ENCODE measurements at regions not wholly inside any gene's neighbourhood (a gene's known extent, or its start where the extent isn't known, plus 50 kb on each side); places are given as distances from the start of the nearest gene placed in this dataset.
"Not testable (repeated sequence)": the region's sequence is repeated elsewhere in the genome, so short reads cannot be mapped to it uniquely, and the experiment has no call there.

DNA sequence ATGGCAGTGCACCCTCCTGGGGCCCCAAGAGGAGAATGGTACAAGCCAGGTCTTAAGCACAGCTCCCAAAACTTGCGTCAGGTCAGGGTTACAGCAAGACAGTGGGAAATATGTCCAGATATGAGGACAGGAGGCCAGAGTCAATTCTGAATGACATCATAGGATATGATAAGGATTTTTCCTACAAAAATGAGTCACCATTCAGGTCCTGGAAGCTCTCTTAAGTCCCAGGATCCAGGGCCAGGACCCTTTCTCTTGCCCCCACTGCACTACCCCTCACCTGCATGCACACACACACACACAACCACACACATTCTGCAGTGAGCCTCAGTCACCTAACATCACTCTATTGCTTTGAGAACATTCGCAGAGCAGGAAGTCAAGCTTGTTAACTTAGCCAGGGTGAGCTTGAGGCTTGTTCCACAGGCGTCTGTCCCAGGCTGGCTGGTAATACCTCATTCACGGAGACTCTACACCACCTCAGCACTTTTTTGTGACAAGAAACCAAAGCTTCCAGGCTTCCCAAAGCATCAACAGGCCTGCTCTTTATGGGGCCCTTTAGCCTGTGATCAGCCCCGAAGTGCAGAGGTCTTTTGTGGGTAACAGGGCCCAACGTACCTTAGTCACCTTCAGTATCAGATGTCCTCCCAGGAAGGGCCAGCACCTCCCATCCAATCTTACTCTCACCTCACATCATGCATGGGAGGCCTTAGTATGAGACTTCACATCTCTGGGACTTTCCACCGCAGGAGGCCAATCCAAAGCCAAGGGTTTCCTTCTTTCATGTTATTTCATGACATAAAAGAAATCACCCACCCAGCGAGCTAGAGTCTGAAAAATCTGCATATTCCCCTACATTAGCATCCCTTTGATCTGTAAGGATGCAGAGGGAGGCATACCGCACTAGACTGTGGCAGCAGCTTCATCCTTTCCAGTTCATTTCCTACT, 74.0 kb upstream of the LIPC start:
- 89 to 92% methylated on average over 9 of the region's 9 CpGs for WGBS, 2 donors
- intact Hi-C loops (cut with DNase I; ENCODE audit: low total_unique reads), result no loop called here
- no peak for DNase-seq (ENCODE audit: low spot score in 2 of 2)
- TF ChIP-seq POLR2A (IDR thresholded peaks at IDR 0.05), result no peak
- TF ChIP-seq, protein P1, sequence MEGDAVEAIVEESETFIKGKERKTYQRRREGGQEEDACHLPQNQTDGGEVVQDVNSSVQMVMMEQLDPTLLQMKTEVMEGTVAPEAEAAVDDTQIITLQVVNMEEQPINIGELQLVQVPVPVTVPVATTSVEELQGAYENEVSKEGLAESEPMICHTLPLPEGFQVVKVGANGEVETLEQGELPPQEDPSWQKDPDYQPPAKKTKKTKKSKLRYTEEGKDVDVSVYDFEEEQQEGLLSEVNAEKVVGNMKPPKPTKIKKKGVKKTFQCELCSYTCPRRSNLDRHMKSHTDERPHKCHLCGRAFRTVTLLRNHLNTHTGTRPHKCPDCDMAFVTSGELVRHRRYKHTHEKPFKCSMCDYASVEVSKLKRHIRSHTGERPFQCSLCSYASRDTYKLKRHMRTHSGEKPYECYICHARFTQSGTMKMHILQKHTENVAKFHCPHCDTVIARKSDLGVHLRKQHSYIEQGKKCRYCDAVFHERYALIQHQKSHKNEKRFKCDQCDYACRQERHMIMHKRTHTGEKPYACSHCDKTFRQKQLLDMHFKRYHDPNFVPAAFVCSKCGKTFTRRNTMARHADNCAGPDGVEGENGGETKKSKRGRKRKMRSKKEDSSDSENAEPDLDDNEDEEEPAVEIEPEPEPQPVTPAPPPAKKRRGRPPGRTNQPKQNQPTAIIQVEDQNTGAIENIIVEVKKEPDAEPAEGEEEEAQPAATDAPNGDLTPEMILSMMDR (IDR thresholded peaks at IDR 0.05), result no peak
- no peak overlapping the region for H3K4me3 ChIP-seq (ENCODE audit: low read depth, poor library complexity, severe bottlenecking)

DNA sequence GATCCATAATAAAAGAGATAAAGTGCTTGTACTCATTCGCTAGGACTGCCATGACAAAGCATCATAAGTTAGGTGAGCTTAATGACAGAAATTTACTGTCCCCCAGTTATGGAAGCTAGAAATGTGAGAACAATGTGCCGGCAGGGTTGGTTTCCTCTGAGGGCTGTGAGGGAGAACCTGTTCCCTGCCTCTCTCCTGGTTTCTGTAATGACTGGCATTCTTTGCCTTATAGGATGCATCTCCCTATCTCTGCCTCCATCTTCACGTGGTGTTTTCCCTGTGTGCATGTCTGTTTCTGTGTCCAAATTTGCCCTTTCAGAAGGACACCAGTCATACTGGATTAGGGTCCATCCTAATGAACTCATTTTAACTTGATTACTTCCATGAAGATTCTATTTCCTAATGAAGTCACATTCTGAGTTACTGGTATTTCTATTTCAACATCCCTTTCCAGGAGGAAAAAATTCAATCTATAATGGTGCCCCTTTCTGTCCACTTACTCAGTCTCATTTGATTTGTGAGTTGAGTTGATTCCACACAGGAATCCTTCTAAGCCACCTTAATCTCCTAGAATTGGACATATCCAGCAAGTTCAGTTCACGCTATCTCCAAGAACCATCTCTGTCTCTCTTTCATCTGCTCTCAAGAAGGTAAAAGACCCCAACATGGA, 71.2 kb upstream of the LIPC start:
- DNase-seq (ENCODE audit: low spot score in 2 of 2), result no peak
- TF ChIP-seq, protein P1 (IDR thresholded peaks at IDR 0.05), result no peak
- no peak for TF ChIP-seq POLR2A (IDR thresholded peaks at IDR 0.05)
- WGBS, 2 donors, result 89% methylated on average over 4 of the region's 4 CpGs
- no peak overlapping the region for H3K4me3 ChIP-seq (ENCODE audit: low read depth, poor library complexity, severe bottlenecking)
- intact Hi-C loops (cut with DNase I; ENCODE audit: low total_unique reads), result no loop called here

DNA sequence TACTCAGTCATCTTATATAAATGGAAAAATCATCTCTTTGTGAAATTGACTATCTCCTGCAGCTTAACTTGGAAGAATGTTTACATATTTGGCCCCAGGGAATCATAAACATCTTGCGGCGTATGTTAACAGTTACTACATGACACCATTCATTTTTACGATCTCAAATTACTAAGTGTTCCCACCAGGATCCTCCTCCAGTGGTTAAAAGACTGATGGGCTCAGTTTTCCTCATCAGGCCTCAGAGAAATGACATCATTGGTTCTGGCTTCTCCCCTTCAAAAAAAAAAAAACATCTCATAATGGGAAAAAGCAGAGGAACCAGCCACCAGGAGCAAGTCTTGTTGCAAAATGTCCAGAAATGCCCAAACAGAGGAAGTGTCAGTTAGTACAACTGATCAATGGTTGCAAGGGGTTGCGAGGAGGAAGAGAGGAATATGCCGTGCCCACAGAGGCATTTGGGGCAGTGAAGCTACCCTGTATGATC, 70.5 kb upstream of the LIPC start:
- DNase-seq (ENCODE audit: low spot score in 2 of 2), result no peak
- H3K4me3 ChIP-seq (ENCODE audit: low read depth, poor library complexity, severe bottlenecking), result no peak overlapping the region
- TF ChIP-seq, protein P1 (IDR thresholded peaks at IDR 0.05), result no peak
- TF ChIP-seq POLR2A (IDR thresholded peaks at IDR 0.05), result no peak
- WGBS, 2 donors, result 47 to 50% methylated on average over 5 of the region's 5 CpGs
- intact Hi-C loops (cut with DNase I; ENCODE audit: low total_unique reads), result no loop called here

DNA sequence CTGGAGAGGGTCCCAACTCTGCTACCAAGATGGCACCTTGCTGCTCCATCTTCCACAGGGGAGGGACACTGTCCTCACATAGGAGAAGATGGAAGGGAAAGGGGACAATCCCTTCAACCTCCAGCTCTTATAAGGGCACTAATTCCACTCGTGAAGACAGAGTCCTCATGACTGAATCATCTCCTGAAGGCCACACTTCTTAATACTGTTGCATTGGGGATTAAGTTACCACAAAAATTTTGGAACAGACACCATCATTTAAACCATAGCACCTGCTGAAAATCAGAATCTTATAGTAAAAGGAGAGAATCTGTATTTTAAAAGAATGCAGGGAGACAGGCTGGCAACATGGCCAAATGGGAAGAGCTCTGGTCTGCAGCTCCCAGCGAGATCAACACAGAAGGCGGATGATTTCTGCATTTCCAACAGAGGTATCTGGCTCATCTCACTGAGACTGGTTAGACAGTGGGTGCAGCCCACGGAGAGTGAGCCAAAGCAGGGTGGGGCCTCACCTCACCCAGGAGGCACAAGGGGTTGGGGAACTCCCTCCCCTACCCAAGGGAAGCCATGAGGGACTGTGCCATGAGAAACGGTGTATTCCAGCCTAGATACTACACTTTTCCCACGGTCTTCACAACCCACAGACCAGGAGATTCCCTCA, 69.4 kb upstream of the LIPC start:
- no peak for TF ChIP-seq POLR2A (IDR thresholded peaks at IDR 0.05)
- TF ChIP-seq, protein P1 (IDR thresholded peaks at IDR 0.05), result no peak
- WGBS, 2 donors, result 42% methylated on average over 6 of the region's 6 CpGs
- no peak for DNase-seq (ENCODE audit: low spot score in 2 of 2)
- intact Hi-C loops (cut with DNase I; ENCODE audit: low total_unique reads), result no loop called here
- no peak overlapping the region for H3K4me3 ChIP-seq (ENCODE audit: low read depth, poor library complexity, severe bottlenecking)

DNA sequence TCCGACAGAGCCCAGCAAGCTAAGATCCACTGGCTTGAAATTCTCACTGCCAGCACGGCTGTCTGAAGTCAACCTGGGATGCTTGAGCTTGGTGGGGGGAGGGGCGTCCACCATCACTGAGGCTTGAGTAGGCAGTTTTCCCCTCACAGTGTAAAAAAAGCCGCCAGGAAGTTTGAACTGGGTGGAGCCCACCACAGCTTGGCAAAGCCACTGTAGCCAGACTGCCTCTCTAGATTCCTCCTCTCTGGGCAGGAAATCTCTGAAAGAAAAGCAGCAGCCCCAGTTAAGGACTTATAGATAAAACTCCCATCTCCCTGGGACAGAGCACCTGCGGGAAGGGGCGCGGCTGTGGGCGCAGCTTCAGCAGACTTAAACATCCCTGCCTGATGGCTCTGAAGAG, 68.7 kb upstream of the LIPC start:
- DNase-seq (ENCODE audit: low spot score in 2 of 2); intact Hi-C loops (cut with DNase I; ENCODE audit: low total_unique reads); H3K4me3 ChIP-seq (ENCODE audit: low read depth, poor library complexity, severe bottlenecking): not testable (repeated sequence)
- 26 to 31% methylated on average over 7 to 8 of the region's 8 CpGs for WGBS, 2 donors

DNA sequence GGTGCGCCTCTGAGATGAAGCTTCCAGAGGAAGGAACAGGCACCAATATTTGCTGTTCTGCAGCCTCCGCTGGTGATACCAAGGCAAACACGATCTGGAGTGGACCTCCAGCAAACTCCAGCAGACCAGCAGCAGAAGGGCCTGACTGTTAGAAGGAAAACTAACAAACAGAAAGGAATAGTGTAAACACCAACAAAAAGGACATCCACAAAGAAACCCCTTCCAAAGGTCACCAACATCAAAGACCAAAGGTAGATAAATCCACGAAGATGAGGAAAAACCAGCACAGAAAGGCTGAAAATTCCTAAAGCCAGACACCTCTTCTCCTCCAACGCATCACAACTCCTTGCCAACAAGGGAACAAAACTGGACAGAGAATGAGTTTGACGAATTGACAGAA, 68.1 kb upstream of the LIPC start:
- WGBS, 2 donors, result 93 to 94% methylated on average over 5 to 6 of the region's 6 CpGs
- DNase-seq (ENCODE audit: low spot score in 2 of 2); intact Hi-C loops (cut with DNase I; ENCODE audit: low total_unique reads); H3K4me3 ChIP-seq (ENCODE audit: low read depth, poor library complexity, severe bottlenecking): not testable (repeated sequence)

DNA sequence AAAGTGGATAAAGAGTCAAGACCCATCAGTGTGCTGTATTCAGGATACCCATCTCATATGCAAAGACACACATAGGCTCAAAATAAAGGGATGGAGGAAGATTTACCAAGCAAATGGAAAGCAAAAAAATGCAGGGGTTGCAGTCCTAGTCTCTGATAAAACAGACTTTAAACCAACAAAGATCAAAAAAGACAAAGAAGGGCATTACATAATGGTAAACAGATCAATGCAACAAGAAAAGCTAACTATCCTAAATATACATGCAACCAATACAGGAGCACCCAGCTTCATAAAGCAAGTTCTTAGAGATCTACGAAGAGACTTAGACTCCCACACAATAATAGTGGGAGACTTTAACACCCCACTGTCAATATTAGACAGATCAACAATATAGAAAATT, 66.7 kb upstream of the LIPC start:
- DNase-seq (ENCODE audit: low spot score in 2 of 2); intact Hi-C loops (cut with DNase I; ENCODE audit: low total_unique reads); H3K4me3 ChIP-seq (ENCODE audit: low read depth, poor library complexity, severe bottlenecking): not testable (repeated sequence)
- 100% methylated on average over 1 of the region's 1 CpG for WGBS, 2 donors
